ENCODE measurements at regions not wholly inside any gene's neighbourhood (a gene's known extent, or its start where the extent isn't known, plus 50 kb on each side); places are given as distances from the start of the nearest gene placed in this dataset.
A peak's percentile ranks its signal among the peaks of the same experiment; 100 is the strongest.

DNA sequence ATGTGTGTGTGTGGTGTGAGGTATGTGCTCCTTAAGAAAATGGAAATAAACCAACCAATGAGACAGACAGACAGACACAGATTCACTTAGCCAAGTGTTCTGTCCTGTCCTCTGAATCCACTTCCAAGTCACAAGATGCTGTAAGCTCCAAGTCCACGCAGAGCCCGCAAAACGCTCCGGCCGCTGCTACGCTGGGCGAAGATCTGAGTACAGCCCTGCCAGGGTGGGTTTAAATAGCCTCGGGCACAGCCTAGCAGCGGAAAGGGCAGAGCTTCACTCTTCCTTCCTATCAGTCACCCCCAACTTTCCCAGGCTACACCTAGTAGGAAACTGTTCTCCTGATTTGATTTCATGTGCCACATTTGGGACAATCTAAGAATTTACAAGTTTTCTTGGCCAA is 121.2 kb upstream of the ANKRD30BL start:
- Histone ChIP-seq H3K9ac (ENCODE audit: control insufficient read depth, insufficient read depth, low read length) (no peak overlapping the region), H3K27ac (ENCODE audit: control insufficient read depth, insufficient read depth) (no peak overlapping the region), H3K36me3 (ENCODE audit: control insufficient read depth in 2 of 2, insufficient read depth in 2 of 2, low read length in 1 of 2) (no peaks in the 10 kb centered on the region), H3K4me2 (ENCODE audit: control insufficient read depth, insufficient read depth) (no peak overlapping the region), H2AFZ (ENCODE audit: control insufficient read depth, low read depth, low read length) (no peak overlapping the region), H3K4me3 (no peak overlapping the region), H4K20me1 (ENCODE audit: control insufficient read depth, insufficient read depth) (no peaks in the 10 kb centered on the region), H3K79me2 (ENCODE audit: control insufficient read depth, insufficient read depth, low read length) (no peaks in the 10 kb centered on the region), H3K4me1 (ENCODE audit: control insufficient read depth, insufficient read depth, low read length) (no peaks in the 10 kb centered on the region), H3K27me3 (replicated peaks in 1 of 2; ENCODE audit: control insufficient read depth in 2 of 2, insufficient read depth in 2 of 2, low read length in 1 of 2) (no peaks in the 10 kb centered on the region), H3K9me3 (replicated peaks; ENCODE audit: control insufficient read depth, insufficient read depth, low read length) (no peaks in the 10 kb centered on the region; the same call in 2 of the 3 replicates)
- in situ Hi-C loops (cut with MboI) (no loop called here), intact Hi-C loops (cut with micrococcal nuclease; ENCODE audit: unreplicated experiment) (no loop called here)
- WGBS (ENCODE audit: insufficient coverage, insufficient replicate concordance, low lambda C conversion rate, missing lambda C conversion rate), result 86% methylated on average over 9 of the region's 9 CpGs
- BruUV-seq (replicated peaks), result no TSS peak
- ChIA-PET CTCF (no interaction called here), POLR2A (no interaction called here), SMC1A (ENCODE audit: uncharacterized antibody, unreplicated experiment) (no interaction called here), RAD21 (ENCODE audit: unreplicated experiment) (no interaction called here)
- DNase-seq (ENCODE audit: low read depth, low spot score), result no peak
- FAIRE-seq, result peak; percentile 89
- no peak for ATAC-seq
- TF ChIP-seq ZNF384 (IDR thresholded peaks at IDR 0.05; ENCODE audit: borderline replicate concordance, low read depth, low read length) (no peak), CHD4 (IDR thresholded peaks at IDR 0.05) (no peak), CREM (IDR thresholded peaks at IDR 0.05; ENCODE audit: low read depth) (no peak), TCF12 (IDR thresholded peaks at IDR 0.05; ENCODE audit: low read depth, low read length) (no peak), SMC3 (IDR thresholded peaks at IDR 0.05; ENCODE audit: borderline replicate concordance, low read length) (no peak), ZNF24 (IDR thresholded peaks at IDR 0.05) (no peak), CEBPB (IDR thresholded peaks at IDR 0.05; ENCODE audit: borderline replicate concordance in 1 of 2, low read depth in 2 of 2, low read length in 2 of 2) (no peak), CHD1 (IDR thresholded peaks at IDR 0.05; ENCODE audit: low read depth, low read length) (no peak)
- TF ChIP-seq, protein P1, sequence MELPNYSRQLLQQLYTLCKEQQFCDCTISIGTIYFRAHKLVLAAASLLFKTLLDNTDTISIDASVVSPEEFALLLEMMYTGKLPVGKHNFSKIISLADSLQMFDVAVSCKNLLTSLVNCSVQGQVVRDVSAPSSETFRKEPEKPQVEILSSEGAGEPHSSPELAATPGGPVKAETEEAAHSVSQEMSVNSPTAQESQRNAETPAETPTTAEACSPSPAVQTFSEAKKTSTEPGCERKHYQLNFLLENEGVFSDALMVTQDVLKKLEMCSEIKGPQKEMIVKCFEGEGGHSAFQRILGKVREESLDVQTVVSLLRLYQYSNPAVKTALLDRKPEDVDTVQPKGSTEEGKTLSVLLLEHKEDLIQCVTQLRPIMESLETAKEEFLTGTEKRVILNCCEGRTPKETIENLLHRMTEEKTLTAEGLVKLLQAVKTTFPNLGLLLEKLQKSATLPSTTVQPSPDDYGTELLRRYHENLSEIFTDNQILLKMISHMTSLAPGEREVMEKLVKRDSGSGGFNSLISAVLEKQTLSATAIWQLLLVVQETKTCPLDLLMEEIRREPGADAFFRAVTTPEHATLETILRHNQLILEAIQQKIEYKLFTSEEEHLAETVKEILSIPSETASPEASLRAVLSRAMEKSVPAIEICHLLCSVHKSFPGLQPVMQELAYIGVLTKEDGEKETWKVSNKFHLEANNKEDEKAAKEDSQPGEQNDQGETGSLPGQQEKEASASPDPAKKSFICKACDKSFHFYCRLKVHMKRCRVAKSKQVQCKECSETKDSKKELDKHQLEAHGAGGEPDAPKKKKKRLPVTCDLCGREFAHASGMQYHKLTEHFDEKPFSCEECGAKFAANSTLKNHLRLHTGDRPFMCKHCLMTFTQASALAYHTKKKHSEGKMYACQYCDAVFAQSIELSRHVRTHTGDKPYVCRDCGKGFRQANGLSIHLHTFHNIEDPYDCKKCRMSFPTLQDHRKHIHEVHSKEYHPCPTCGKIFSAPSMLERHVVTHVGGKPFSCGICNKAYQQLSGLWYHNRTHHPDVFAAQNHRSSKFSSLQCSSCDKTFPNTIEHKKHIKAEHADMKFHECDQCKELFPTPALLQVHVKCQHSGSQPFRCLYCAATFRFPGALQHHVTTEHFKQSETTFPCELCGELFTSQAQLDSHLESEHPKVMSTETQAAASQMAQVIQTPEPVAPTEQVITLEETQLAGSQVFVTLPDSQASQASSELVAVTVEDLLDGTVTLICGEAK (IDR thresholded peaks at IDR 0.05; ENCODE audit: borderline replicate concordance), result no peak
- TF ChIP-seq, protein P2, sequence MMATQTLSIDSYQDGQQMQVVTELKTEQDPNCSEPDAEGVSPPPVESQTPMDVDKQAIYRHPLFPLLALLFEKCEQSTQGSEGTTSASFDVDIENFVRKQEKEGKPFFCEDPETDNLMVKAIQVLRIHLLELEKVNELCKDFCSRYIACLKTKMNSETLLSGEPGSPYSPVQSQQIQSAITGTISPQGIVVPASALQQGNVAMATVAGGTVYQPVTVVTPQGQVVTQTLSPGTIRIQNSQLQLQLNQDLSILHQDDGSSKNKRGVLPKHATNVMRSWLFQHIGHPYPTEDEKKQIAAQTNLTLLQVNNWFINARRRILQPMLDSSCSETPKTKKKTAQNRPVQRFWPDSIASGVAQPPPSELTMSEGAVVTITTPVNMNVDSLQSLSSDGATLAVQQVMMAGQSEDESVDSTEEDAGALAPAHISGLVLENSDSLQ (IDR thresholded peaks at IDR 0.05), result no peak
- TF ChIP-seq, protein P3, sequence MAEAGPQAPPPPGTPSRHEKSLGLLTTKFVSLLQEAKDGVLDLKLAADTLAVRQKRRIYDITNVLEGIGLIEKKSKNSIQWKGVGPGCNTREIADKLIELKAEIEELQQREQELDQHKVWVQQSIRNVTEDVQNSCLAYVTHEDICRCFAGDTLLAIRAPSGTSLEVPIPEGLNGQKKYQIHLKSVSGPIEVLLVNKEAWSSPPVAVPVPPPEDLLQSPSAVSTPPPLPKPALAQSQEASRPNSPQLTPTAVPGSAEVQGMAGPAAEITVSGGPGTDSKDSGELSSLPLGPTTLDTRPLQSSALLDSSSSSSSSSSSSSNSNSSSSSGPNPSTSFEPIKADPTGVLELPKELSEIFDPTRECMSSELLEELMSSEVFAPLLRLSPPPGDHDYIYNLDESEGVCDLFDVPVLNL (IDR thresholded peaks at IDR 0.05; ENCODE audit: low read depth, low read length), result no peak
- TF ChIP-seq, protein P4, sequence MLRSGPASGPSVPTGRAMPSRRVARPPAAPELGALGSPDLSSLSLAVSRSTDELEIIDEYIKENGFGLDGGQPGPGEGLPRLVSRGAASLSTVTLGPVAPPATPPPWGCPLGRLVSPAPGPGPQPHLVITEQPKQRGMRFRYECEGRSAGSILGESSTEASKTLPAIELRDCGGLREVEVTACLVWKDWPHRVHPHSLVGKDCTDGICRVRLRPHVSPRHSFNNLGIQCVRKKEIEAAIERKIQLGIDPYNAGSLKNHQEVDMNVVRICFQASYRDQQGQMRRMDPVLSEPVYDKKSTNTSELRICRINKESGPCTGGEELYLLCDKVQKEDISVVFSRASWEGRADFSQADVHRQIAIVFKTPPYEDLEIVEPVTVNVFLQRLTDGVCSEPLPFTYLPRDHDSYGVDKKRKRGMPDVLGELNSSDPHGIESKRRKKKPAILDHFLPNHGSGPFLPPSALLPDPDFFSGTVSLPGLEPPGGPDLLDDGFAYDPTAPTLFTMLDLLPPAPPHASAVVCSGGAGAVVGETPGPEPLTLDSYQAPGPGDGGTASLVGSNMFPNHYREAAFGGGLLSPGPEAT (IDR thresholded peaks at IDR 0.05; ENCODE audit: low read depth), result no peak
- TF ChIP-seq, protein P5, sequence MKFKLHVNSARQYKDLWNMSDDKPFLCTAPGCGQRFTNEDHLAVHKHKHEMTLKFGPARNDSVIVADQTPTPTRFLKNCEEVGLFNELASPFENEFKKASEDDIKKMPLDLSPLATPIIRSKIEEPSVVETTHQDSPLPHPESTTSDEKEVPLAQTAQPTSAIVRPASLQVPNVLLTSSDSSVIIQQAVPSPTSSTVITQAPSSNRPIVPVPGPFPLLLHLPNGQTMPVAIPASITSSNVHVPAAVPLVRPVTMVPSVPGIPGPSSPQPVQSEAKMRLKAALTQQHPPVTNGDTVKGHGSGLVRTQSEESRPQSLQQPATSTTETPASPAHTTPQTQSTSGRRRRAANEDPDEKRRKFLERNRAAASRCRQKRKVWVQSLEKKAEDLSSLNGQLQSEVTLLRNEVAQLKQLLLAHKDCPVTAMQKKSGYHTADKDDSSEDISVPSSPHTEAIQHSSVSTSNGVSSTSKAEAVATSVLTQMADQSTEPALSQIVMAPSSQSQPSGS (IDR thresholded peaks at IDR 0.05; ENCODE audit: low read length), result no peak

Measured in GM12878 (cell line).